ENCODE measurements at regions not wholly inside any gene's neighbourhood (a gene's known extent, or its start where the extent isn't known, plus 50 kb on each side); places are given as distances from the start of the nearest gene placed in this dataset.

DNA sequence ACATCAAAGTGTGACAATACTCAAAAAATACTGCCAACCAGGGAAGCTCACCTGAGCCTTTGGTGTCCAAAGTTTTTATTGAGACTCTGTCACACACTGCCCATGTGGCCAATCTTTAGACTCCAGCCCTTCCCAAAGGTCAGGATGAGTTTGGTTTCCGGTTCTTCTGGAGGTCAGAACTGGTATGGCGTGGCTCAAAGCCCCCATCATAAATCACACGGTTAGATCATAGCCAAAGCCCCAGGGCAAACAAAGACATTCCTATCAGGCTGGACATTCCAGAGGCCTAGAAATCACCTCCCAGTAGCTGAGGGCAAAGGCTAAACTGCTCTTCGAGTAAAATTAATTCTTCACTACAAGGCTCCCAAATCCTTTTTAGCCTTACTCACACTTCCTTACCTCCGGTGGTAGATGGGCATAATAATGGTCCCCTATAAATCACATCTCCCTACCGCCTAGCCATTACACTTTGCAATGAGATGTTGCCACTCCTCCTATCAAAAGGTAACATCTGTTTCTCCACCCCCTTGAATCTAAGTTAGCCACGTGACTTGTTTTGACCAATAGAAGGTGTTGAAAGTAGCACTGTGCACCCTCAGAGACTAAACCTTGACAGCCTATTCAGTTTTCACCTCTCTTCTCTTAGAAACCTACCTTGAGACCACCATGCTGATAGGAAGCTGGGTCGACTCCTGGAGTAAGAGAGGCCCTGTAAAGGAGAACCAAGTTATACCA is 137.8 kb upstream of the DUSP21 start (continued):
- no peak for TF ChIP-seq ELF4 (CRISPR knock-in tag; IDR thresholded peaks at IDR 0.05; ENCODE audit: borderline replicate concordance)
- TF ChIP-seq RFX1 (IDR thresholded peaks at IDR 0.05), result no peak
- no peak for TF ChIP-seq ZNF160 (CRISPR knock-in tag; IDR thresholded peaks at IDR 0.05)
- TF ChIP-seq TFAP4 (IDR thresholded peaks at IDR 0.05; ENCODE audit: borderline replicate concordance, low read depth), result no peak
- TF ChIP-seq, protein P1, sequence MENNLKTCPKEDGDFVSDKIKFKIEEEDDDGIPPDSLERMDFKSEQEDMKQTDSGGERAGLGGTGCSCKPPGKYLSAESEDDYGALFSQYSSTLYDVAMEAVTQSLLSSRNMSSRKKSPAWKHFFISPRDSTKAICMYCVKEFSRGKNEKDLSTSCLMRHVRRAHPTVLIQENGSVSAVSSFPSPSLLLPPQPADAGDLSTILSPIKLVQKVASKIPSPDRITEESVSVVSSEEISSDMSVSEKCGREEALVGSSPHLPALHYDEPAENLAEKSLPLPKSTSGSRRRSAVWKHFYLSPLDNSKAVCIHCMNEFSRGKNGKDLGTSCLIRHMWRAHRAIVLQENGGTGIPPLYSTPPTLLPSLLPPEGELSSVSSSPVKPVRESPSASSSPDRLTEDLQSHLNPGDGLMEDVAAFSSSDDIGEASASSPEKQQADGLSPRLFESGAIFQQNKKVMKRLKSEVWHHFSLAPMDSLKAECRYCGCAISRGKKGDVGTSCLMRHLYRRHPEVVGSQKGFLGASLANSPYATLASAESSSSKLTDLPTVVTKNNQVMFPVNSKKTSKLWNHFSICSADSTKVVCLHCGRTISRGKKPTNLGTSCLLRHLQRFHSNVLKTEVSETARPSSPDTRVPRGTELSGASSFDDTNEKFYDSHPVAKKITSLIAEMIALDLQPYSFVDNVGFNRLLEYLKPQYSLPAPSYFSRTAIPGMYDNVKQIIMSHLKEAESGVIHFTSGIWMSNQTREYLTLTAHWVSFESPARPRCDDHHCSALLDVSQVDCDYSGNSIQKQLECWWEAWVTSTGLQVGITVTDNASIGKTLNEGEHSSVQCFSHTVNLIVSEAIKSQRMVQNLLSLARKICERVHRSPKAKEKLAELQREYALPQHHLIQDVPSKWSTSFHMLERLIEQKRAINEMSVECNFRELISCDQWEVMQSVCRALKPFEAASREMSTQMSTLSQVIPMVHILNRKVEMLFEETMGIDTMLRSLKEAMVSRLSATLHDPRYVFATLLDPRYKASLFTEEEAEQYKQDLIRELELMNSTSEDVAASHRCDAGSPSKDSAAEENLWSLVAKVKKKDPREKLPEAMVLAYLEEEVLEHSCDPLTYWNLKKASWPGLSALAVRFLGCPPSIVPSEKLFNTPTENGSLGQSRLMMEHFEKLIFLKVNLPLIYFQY (CRISPR knock-in tag; IDR thresholded peaks at IDR 0.05; ENCODE audit: borderline replicate concordance), result no peak
- no peak for TF ChIP-seq NFE2L2 (IDR thresholded peaks at IDR 0.05; ENCODE audit: low read length)
- TF ChIP-seq ZNF652 (CRISPR knock-in tag; IDR thresholded peaks at IDR 0.05; ENCODE audit: borderline replicate concordance, low read depth), result no peak
- 0 out of 2 replicates have a peak, but pooled peaks have one; percentile 22 for TF ChIP-seq SPEN (CRISPR knock-in tag; IDR thresholded peaks at IDR 0.05; ENCODE audit: low read depth)
- no peak for TF ChIP-seq ZNF747 (CRISPR knock-in tag; IDR thresholded peaks at IDR 0.05; ENCODE audit: borderline replicate concordance)
- no peak for TF ChIP-seq ZNF20 (CRISPR knock-in tag; IDR thresholded peaks at IDR 0.05)
- no peak for TF ChIP-seq KDM1A (CRISPR knock-in tag; IDR thresholded peaks at IDR 0.05)
- peak; percentile 37; the same call in 1 of the 2 replicates for TF ChIP-seq FOXA3 (CRISPR knock-in tag; IDR thresholded peaks at IDR 0.05)
- no peak for TF ChIP-seq ZSCAN25 (CRISPR knock-in tag; IDR thresholded peaks at IDR 0.05)
- TF ChIP-seq ZNF788 (CRISPR knock-in tag; IDR thresholded peaks at IDR 0.05; ENCODE audit: borderline replicate concordance), result peak; percentile 52; the same call in 1 of the 2 replicates
- no peak for TF ChIP-seq HMG20A (CRISPR knock-in tag; IDR thresholded peaks at IDR 0.05; ENCODE audit: borderline replicate concordance)
- TF ChIP-seq DNMT1 (CRISPR knock-in tag; IDR thresholded peaks at IDR 0.05), result no peak
- no peak for TF ChIP-seq ZNF598 (CRISPR knock-in tag; IDR thresholded peaks at IDR 0.05; ENCODE audit: borderline replicate concordance)
- TF ChIP-seq KAT8 (CRISPR knock-in tag; IDR thresholded peaks at IDR 0.05), result no peak
- TF ChIP-seq ZNF790 (CRISPR knock-in tag; IDR thresholded peaks at IDR 0.05; ENCODE audit: borderline replicate concordance), result no peak
- TF ChIP-seq ZNF121 (CRISPR knock-in tag; IDR thresholded peaks at IDR 0.05), result no peak
- TF ChIP-seq ZNF101 (CRISPR knock-in tag; IDR thresholded peaks at IDR 0.05; ENCODE audit: borderline replicate concordance, low read depth), result no peak
- TF ChIP-seq, protein P2, sequence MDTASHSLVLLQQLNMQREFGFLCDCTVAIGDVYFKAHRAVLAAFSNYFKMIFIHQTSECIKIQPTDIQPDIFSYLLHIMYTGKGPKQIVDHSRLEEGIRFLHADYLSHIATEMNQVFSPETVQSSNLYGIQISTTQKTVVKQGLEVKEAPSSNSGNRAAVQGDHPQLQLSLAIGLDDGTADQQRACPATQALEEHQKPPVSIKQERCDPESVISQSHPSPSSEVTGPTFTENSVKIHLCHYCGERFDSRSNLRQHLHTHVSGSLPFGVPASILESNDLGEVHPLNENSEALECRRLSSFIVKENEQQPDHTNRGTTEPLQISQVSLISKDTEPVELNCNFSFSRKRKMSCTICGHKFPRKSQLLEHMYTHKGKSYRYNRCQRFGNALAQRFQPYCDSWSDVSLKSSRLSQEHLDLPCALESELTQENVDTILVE (CRISPR knock-in tag; IDR thresholded peaks at IDR 0.05), result no peak
- no peak for TF ChIP-seq XRCC5 (optimal IDR thresholded peaks at IDR 0.05; ENCODE audit: low read length)
- no peak for TF ChIP-seq ZNF10 (CRISPR knock-in tag; IDR thresholded peaks at IDR 0.05; ENCODE audit: borderline replicate concordance, low read depth)
- TF ChIP-seq ZZZ3 (CRISPR knock-in tag; IDR thresholded peaks at IDR 0.05; ENCODE audit: borderline replicate concordance), result no peak
- no peak for TF ChIP-seq ZNF253 (CRISPR knock-in tag; IDR thresholded peaks at IDR 0.05; ENCODE audit: borderline replicate concordance)
- no peak for TF ChIP-seq SRY (CRISPR knock-in tag; IDR thresholded peaks at IDR 0.05)
- TF ChIP-seq MATR3 (CRISPR knock-in tag; IDR thresholded peaks at IDR 0.05), result no peak

All from HepG2 (cell line).